Keratinocyte (primary cell): ENCODE measurements at regions not wholly inside any gene's neighbourhood (a gene's known extent, or its start where the extent isn't known, plus 50 kb on each side); places are given as distances from the start of the nearest gene placed in this dataset.

Experiments
- DNase-seq: peaks from one replicate; pipeline ENCODE4 v3.0.0-alpha.2; 2011; ENCODE audit warnings: low read depth, missing footprints, low spot score
- FAIRE-seq: peaks from 2 replicates; lab custom pipeline; 2011; peaks lifted over from hg19 to GRCh38; lab: Jason Lieb, UNC
- H2AFZ ChIP-seq: 2 replicates; pipeline ENCODE4 v1.6.0; 2012; ENCODE audit warnings: low read length, control low read depth, inconsistent platforms; ENCODE audit not compliant: control insufficient read depth
- H3K27ac ChIP-seq: 2 replicates; pipeline ENCODE4 v1.5.1; 2011; ENCODE audit warnings: low read length; ENCODE audit not compliant: control insufficient read depth, insufficient read depth
- H3K27me3 ChIP-seq: 3 replicates; pipeline ENCODE4 v1.6.0; 2011; ENCODE audit warnings: low read length; ENCODE audit not compliant: control insufficient read depth, insufficient read depth; ENCODE audit errors: extremely low read depth
- H3K36me3 ChIP-seq, 2 experiments: 2 replicates in 1 of 2; 3 replicates in 1 of 2; pipeline ENCODE4 v1.5.1; 2011; ENCODE audit warnings: low read length in 2 of 2, mild to moderate bottlenecking in 1 of 2; ENCODE audit not compliant: control insufficient read depth in 2 of 2, insufficient read depth in 2 of 2; ENCODE audit errors: extremely low read depth in 1 of 2
- H3K4me1 ChIP-seq: 3 replicates; pipeline ENCODE4 v1.5.1; 2011; ENCODE audit warnings: low read length; ENCODE audit not compliant: control insufficient read depth, insufficient read depth; ENCODE audit errors: extremely low read depth
- H3K4me2 ChIP-seq: 3 replicates; pipeline ENCODE4 v1.6.0; 2011; ENCODE audit warnings: low read depth, low read length; ENCODE audit not compliant: control insufficient read depth, insufficient read depth; ENCODE audit errors: extremely low read depth
- H3K4me3 ChIP-seq, 3 experiments: fragments of 200-600 bp in 1 of 3; sonication (generic) in 1 of 3; 2 replicates in 2 of 3; 3 replicates in 1 of 3; pipeline ENCODE4 v1.5.1; 2011 to 2016; ENCODE audit warnings: low read length in 3 of 3, mild to moderate bottlenecking in 3 of 3, control low read depth in 2 of 3, inconsistent platforms in 1 of 3, low read depth in 1 of 3, mixed read lengths in 1 of 3, mixed run types in 1 of 3, moderate library complexity in 1 of 3; ENCODE audit not compliant: control insufficient read depth in 2 of 3, insufficient read depth in 2 of 3; ENCODE audit errors: extremely low read depth in 1 of 3
- H3K79me2 ChIP-seq: 2 replicates; pipeline ENCODE4 v1.6.0; 2012; ENCODE audit warnings: low read length; ENCODE audit not compliant: control insufficient read depth, insufficient read depth
- H3K9ac ChIP-seq: 3 replicates; pipeline ENCODE4 v1.6.0; 2011; ENCODE audit warnings: low read length; ENCODE audit not compliant: control insufficient read depth, insufficient read depth; ENCODE audit errors: extremely low read depth
- H3K9me1 ChIP-seq: 3 replicates; pipeline ENCODE4 v1.6.0; 2011; ENCODE audit warnings: low read length; ENCODE audit not compliant: control insufficient read depth, insufficient read depth; ENCODE audit errors: extremely low read depth
- H3K9me3 ChIP-seq: 2 replicates; pipeline ENCODE4 v1.5.1; 2012; ENCODE audit warnings: low read depth, low read length; ENCODE audit not compliant: control insufficient read depth
- H4K20me1 ChIP-seq: 3 replicates; pipeline ENCODE4 v1.6.0; 2011; ENCODE audit warnings: low read length; ENCODE audit not compliant: control insufficient read depth, insufficient read depth; ENCODE audit errors: extremely low read depth
- CTCF ChIP-seq, 3 experiments: IDR thresholded peaks in 1 of 3; conservative IDR thresholded peaks in 1 of 3; optimal IDR thresholded peaks in 1 of 3; 2 replicates in 2 of 3; 3 replicates in 1 of 3; pipeline versions ENCODE3 to v1.5.1; 2011; ENCODE audit warnings: low read length in 3 of 3, mild to moderate bottlenecking in 3 of 3, moderate library complexity in 2 of 3, control low read depth in 1 of 3, inconsistent platforms in 1 of 3; ENCODE audit not compliant: insufficient read depth in 2 of 3; ENCODE audit errors: extremely low read depth in 1 of 3
- EZH2 ChIP-seq: IDR thresholded peaks from one replicate; pipeline ENCODE4 v1.6.1; 2012; ENCODE audit warnings: inconsistent platforms, mild to moderate bottlenecking, low read length, moderate library complexity
- dilution Hi-C: fragments of 300-500 bp; cut with MboI; formaldehyde crosslinking; loops from one replicate; pipeline ENCODE4 v1.7.0; 2020; ENCODE audit warnings: low sequenced_read_pairs; ENCODE audit not compliant: extremely low pct_ligation_motif_present

GRCh38 chr1:228810395-228810758, 75.1 kb downstream of the RHOU start:
- Histone ChIP-seq H3K27ac (no peak overlapping the region), H3K27me3 (no peaks in the 10 kb centered on the region), H3K9me1 (no peaks in the 10 kb centered on the region)

GRCh38 chr1:228810878-228811711, 75.8 kb downstream of the RHOU start:
- dilution Hi-C loops = no loop called here
- Histone ChIP-seq H3K4me1 (no peaks in the 10 kb centered on the region), H3K27me3 (no peaks in the 10 kb centered on the region), H3K79me2 (no peaks in the 10 kb centered on the region), H3K4me2 (no peak overlapping the region), H3K4me3 (no peak overlapping the region), H3K9me1 (no peaks in the 10 kb centered on the region), H3K27ac (no peak overlapping the region), H2AFZ (no peak overlapping the region), H3K9me3 (no peaks in the 10 kb centered on the region), H3K9ac (no peak overlapping the region), H3K36me3 (no peaks in the 10 kb centered on the region), H4K20me1 (no peaks in the 10 kb centered on the region)
- DNase-seq (no peak), FAIRE-seq (no peak)
- TF ChIP-seq EZH2 (no peak), CTCF (optimal IDR thresholded peaks at IDR 0.05 in 1 of 3, IDR thresholded peaks at IDR 0.05 in 1 of 3, conservative IDR thresholded peaks at IDR 0.05 in 1 of 3; ENCODE audit: extremely low read depth in 1 of 3, insufficient read depth in 2 of 3, low read length in 3 of 3) (no peak)

More at GRCh38 chr1:228810395-228810758, 75.1 kb downstream of the RHOU start:
- H4K20me1 ChIP-seq = no peaks in the 10 kb centered on the region
- no peaks in the 10 kb centered on the region for H3K36me3 ChIP-seq
- H3K9ac ChIP-seq = no peak overlapping the region
- H2AFZ ChIP-seq = no peak overlapping the region
- dilution Hi-C loops = no loop called here
- DNase-seq (no peak), FAIRE-seq (no peak)
- H3K4me1 ChIP-seq = no peaks in the 10 kb centered on the region
- H3K79me2 ChIP-seq = no peaks in the 10 kb centered on the region
- no peak for TF ChIP-seq CTCF (optimal IDR thresholded peaks at IDR 0.05 in 1 of 3, IDR thresholded peaks at IDR 0.05 in 1 of 3, conservative IDR thresholded peaks at IDR 0.05 in 1 of 3; ENCODE audit: extremely low read depth in 1 of 3, insufficient read depth in 2 of 3, low read length in 3 of 3)
- TF ChIP-seq EZH2 = no peak
- H3K4me3 ChIP-seq = no peak overlapping the region
- no peak overlapping the region for H3K4me2 ChIP-seq
- H3K9me3 ChIP-seq = no peaks in the 10 kb centered on the region
